ENCODE measurements at regions not wholly inside any gene's neighbourhood (a gene's known extent, or its start where the extent isn't known, plus 50 kb on each side); places are given as distances from the start of the nearest gene placed in this dataset.
A peak's percentile ranks its signal among the peaks of the same experiment; 100 is the strongest.
"Not testable (repeated sequence)": the region's sequence is repeated elsewhere in the genome, so short reads cannot be mapped to it uniquely, and the experiment has no call there.

DNA sequence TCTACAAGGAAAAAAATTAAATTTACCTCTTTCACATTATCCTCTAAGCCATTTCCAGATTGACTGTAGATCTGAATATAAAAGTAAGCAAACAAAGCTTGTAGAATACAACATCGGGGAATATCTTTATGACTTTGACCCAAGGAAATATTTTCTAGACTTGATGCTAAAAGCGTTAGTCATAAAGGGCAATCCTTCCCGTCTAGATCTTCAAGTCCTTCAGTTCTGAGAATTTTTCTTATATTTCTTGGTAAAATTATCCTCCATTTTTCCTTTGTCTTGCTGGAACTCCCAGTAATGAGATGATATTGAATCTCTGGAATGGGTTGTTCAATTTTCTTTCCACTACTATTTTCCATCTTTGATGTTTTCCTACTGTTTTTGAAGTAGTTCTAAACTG is 77.8 kb upstream of the ZNF184 start:
- Histone ChIP-seq H3F3A (ENCODE audit: low read length, unreplicated experiment) (no peaks in the 10 kb centered on the region), H3K4me3 (ENCODE audit: low read length) (no peak overlapping the region), H3K4me1 (ENCODE audit: insufficient read depth, low read length) (peaks cover 12% of the 10 kb centered on the region), H3K9me3 (ENCODE audit: low read length) (no peaks in the 10 kb centered on the region), H3K79me2 (ENCODE audit: low read length) (no peaks in the 10 kb centered on the region), H3K27ac (ENCODE audit: low read length) (no peak overlapping the region), H4K20me1 (ENCODE audit: low read length) (no peaks in the 10 kb centered on the region), H3K4me2 (ENCODE audit: low read length) (no peak overlapping the region), H3K9me2 (replicated peaks; ENCODE audit: low read length) (no peaks in the 10 kb centered on the region), H3K9ac (ENCODE audit: low read length) (no peak overlapping the region), H2AFZ (ENCODE audit: low read length) (no peak overlapping the region), H3K27me3 (ENCODE audit: low read length) (no peaks in the 10 kb centered on the region), H3K36me3 (ENCODE audit: low read depth, low read length) (no peaks in the 10 kb centered on the region)
- TF ChIP-seq CTCF (conservative IDR thresholded peaks at IDR 0.05; ENCODE audit: low read depth, low read length), result no peak
- no TSS peak for BruUV-seq (replicated peaks)
- intact Hi-C loops (cut with micrococcal nuclease), result no loop called here
- DNase-seq (no peak), ATAC-seq (no peak)
- ChIA-PET POLR2A (ENCODE audit: unreplicated experiment) (no interaction called here), CTCF (no interaction called here)

GRCh38 chr6:27549241-27549598 is 76.3 kb upstream of the ZNF184 start:
- H3K9me2 ChIP-seq (replicated peaks; ENCODE audit: low read length); H4K20me1 ChIP-seq (ENCODE audit: low read length); H3K27ac ChIP-seq (ENCODE audit: low read length); POLR2A ChIA-PET (ENCODE audit: unreplicated experiment); intact Hi-C loops (cut with micrococcal nuclease); ATAC-seq; H3K79me2 ChIP-seq (ENCODE audit: low read length); H3K27me3 ChIP-seq (ENCODE audit: low read length); H3K9me3 ChIP-seq (ENCODE audit: low read length); H3K9ac ChIP-seq (ENCODE audit: low read length); H3F3A ChIP-seq (ENCODE audit: low read length, unreplicated experiment); BruUV-seq (replicated peaks); H3K36me3 ChIP-seq (ENCODE audit: low read depth, low read length); CTCF ChIA-PET; DNase-seq: not testable (repeated sequence)
- peaks cover 12% of the 10 kb centered on the region for H3K4me1 ChIP-seq (ENCODE audit: insufficient read depth, low read length)
- peak overlapping the region; percentile 68 for H3K4me3 ChIP-seq (ENCODE audit: low read length)
- peak overlapping the region; percentile 56 for H2AFZ ChIP-seq (ENCODE audit: low read length)
- peak overlapping the region; percentile 83 for H3K4me2 ChIP-seq (ENCODE audit: low read length)

- Histone ChIP-seq H3K9me2 (replicated peaks; ENCODE audit: low read length) (no peaks in the 10 kb centered on the region), H3K4me3 (ENCODE audit: low read length) (peak overlapping the region; percentile 68), H3K79me2 (ENCODE audit: low read length) (no peaks in the 10 kb centered on the region), H3K4me1 (ENCODE audit: insufficient read depth, low read length) (peaks cover 17% of the 10 kb centered on the region), H3K9ac (ENCODE audit: low read length) (peak overlapping the region; percentile 33), H4K20me1 (ENCODE audit: low read length) (no peaks in the 10 kb centered on the region), H3K36me3 (ENCODE audit: low read depth, low read length) (no peaks in the 10 kb centered on the region), H3K27ac (ENCODE audit: low read length) (peak overlapping the region; percentile 38), H3F3A (ENCODE audit: low read length, unreplicated experiment) (no peaks in the 10 kb centered on the region), H3K4me2 (ENCODE audit: low read length) (peak overlapping the region; percentile 83), H2AFZ (ENCODE audit: low read length) (peak overlapping the region; percentile 56), H3K27me3 (ENCODE audit: low read length) (no peaks in the 10 kb centered on the region), H3K9me3 (ENCODE audit: low read length) (no peaks in the 10 kb centered on the region)
- ATAC-seq (peak; percentile 79), DNase-seq (peak; percentile 89)
- intact Hi-C loops (cut with micrococcal nuclease), result loop anchor here (1.0 kb wide), 1 partner anchor 370 kb away; no protein-coding TSS in a partner anchor
- no peak for TF ChIP-seq CTCF (conservative IDR thresholded peaks at IDR 0.05; ENCODE audit: low read depth, low read length)
- TF ChIP-seq EZH2phosphoT487 (IDR thresholded peaks at IDR 0.05; ENCODE audit: borderline replicate concordance, low read length), result no peak
- TF ChIP-seq EZH2 (IDR thresholded peaks at IDR 0.05; ENCODE audit: low read length, unreplicated experiment), result no peak
- POLR2A ChIA-PET (ENCODE audit: unreplicated experiment), result interaction anchor here (0.5 to 0.6 kb wide), 2 partner anchors 62 to 64 kb away, joined by 3 read pairs; no protein-coding TSS in a partner anchor
- BruUV-seq (replicated peaks), result no TSS peak
- CTCF ChIA-PET, result interaction anchor here (1.1 kb wide), 1 partner anchor 62 kb away, joined by 3 read pairs; no protein-coding TSS in a partner anchor
Measured at GRCh38 chr6:27547157-27548075, 74.5 kb upstream of the ZNF184 start.

Data from PC-3 (cell line).